ENCODE measurements at regions not wholly inside any gene's neighbourhood (a gene's known extent, or its start where the extent isn't known, plus 50 kb on each side); places are given as distances from the start of the nearest gene placed in this dataset.

DNA sequence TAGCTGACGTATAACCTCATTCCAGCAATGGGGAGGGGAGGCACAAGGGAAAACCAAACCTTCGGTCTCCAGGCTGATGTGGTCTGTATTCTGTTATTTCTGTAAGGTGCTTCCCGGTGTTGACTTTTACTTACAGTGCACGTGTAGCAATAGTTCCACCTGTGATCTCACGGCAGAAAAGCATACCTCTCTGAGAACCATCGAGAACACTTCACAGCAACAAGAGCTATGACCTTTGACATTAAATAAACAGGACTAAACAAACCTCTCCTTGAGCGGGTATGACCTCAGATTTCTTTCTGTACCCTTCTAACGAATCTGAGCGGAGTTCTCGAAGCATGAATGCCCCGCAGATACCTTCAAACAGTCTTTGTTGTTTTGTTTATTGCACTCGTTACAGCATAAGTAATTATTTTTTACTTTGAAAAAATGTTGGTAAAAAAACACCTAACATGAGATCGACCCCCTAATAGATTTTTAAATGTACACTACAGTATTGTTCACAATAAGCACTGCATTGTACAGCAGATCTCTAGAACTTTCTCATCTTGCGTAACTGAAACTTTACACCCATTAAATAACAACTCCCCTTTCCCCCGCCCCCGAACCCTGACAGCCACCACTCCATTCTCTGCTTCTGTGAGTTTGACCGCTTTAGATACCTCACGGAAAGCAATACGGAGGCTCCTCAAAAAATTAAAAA, 282.3 kb downstream of the GATA3 start:
- Histone ChIP-seq H3K4me1 (ENCODE audit: control insufficient read depth in 4 of 4, insufficient read depth in 4 of 4, low read length in 3 of 4) (peaks cover 0 to 8% (median 3%) of the 10 kb centered on the region in 4 donors), H3K36me3 (ENCODE audit: control insufficient read depth in 4 of 4, insufficient read depth in 3 of 4, low read depth in 1 of 4, low read length in 3 of 4) (no peaks in the 10 kb centered on the region), H3K27ac (ENCODE audit: low read depth in 1 of 2, low read length in 2 of 2) (no peak overlapping the region), H3K9me3 (ENCODE audit: control insufficient read depth in 4 of 4, low read length in 3 of 4) (no peaks in the 10 kb centered on the region), H3K4me3 (ENCODE audit: low read depth in 1 of 3, low read length in 3 of 3) (no peak overlapping the region), H3K27me3 (ENCODE audit: control insufficient read depth in 4 of 4, insufficient read depth in 4 of 4, low read length in 3 of 4) (peaks cover 0 to 6% (median 2%) of the 10 kb centered on the region in 4 donors), H3K9ac (ENCODE audit: low read depth in 1 of 2, low read length in 2 of 2) (no peak overlapping the region)
- WGBS = 46% methylated on average over 19 of the region's 19 CpGs
- TF ChIP-seq FOXA1 (IDR thresholded peaks at IDR 0.05) = no peak
- TF ChIP-seq, protein P1, sequence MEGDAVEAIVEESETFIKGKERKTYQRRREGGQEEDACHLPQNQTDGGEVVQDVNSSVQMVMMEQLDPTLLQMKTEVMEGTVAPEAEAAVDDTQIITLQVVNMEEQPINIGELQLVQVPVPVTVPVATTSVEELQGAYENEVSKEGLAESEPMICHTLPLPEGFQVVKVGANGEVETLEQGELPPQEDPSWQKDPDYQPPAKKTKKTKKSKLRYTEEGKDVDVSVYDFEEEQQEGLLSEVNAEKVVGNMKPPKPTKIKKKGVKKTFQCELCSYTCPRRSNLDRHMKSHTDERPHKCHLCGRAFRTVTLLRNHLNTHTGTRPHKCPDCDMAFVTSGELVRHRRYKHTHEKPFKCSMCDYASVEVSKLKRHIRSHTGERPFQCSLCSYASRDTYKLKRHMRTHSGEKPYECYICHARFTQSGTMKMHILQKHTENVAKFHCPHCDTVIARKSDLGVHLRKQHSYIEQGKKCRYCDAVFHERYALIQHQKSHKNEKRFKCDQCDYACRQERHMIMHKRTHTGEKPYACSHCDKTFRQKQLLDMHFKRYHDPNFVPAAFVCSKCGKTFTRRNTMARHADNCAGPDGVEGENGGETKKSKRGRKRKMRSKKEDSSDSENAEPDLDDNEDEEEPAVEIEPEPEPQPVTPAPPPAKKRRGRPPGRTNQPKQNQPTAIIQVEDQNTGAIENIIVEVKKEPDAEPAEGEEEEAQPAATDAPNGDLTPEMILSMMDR (IDR thresholded peaks at IDR 0.05; ENCODE audit: low read depth, low read length, missing input control) = no peak
- TF ChIP-seq HNF4G (IDR thresholded peaks at IDR 0.05) = no peak
- TF ChIP-seq, protein P2, sequence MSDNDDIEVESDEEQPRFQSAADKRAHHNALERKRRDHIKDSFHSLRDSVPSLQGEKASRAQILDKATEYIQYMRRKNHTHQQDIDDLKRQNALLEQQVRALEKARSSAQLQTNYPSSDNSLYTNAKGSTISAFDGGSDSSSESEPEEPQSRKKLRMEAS (IDR thresholded peaks at IDR 0.05) = no peak
- no peak for TF ChIP-seq RAD21 (IDR thresholded peaks at IDR 0.05)
- no peak for TF ChIP-seq TAF1 (conservative IDR thresholded peaks at IDR 0.05)
- no peak for TF ChIP-seq NR2F2 (IDR thresholded peaks at IDR 0.05)
- TF ChIP-seq FOXA2 (IDR thresholded peaks at IDR 0.05) = no peak
- no peak for TF ChIP-seq HNF4A (conservative IDR thresholded peaks at IDR 0.05)
- no peak for TF ChIP-seq JUND (IDR thresholded peaks at IDR 0.05)
- TF ChIP-seq, protein P3, sequence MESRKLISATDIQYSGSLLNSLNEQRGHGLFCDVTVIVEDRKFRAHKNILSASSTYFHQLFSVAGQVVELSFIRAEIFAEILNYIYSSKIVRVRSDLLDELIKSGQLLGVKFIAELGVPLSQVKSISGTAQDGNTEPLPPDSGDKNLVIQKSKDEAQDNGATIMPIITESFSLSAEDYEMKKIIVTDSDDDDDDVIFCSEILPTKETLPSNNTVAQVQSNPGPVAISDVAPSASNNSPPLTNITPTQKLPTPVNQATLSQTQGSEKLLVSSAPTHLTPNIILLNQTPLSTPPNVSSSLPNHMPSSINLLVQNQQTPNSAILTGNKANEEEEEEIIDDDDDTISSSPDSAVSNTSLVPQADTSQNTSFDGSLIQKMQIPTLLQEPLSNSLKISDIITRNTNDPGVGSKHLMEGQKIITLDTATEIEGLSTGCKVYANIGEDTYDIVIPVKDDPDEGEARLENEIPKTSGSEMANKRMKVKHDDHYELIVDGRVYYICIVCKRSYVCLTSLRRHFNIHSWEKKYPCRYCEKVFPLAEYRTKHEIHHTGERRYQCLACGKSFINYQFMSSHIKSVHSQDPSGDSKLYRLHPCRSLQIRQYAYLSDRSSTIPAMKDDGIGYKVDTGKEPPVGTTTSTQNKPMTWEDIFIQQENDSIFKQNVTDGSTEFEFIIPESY (IDR thresholded peaks at IDR 0.05) = no peak
- TF ChIP-seq RXRA (IDR thresholded peaks at IDR 0.05) = no peak
- TF ChIP-seq, protein P4, sequence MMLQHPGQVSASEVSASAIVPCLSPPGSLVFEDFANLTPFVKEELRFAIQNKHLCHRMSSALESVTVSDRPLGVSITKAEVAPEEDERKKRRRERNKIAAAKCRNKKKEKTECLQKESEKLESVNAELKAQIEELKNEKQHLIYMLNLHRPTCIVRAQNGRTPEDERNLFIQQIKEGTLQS (IDR thresholded peaks at IDR 0.05) = no peak
- TF ChIP-seq SP1 (IDR thresholded peaks at IDR 0.05) = no peak
- TF ChIP-seq, protein P5, sequence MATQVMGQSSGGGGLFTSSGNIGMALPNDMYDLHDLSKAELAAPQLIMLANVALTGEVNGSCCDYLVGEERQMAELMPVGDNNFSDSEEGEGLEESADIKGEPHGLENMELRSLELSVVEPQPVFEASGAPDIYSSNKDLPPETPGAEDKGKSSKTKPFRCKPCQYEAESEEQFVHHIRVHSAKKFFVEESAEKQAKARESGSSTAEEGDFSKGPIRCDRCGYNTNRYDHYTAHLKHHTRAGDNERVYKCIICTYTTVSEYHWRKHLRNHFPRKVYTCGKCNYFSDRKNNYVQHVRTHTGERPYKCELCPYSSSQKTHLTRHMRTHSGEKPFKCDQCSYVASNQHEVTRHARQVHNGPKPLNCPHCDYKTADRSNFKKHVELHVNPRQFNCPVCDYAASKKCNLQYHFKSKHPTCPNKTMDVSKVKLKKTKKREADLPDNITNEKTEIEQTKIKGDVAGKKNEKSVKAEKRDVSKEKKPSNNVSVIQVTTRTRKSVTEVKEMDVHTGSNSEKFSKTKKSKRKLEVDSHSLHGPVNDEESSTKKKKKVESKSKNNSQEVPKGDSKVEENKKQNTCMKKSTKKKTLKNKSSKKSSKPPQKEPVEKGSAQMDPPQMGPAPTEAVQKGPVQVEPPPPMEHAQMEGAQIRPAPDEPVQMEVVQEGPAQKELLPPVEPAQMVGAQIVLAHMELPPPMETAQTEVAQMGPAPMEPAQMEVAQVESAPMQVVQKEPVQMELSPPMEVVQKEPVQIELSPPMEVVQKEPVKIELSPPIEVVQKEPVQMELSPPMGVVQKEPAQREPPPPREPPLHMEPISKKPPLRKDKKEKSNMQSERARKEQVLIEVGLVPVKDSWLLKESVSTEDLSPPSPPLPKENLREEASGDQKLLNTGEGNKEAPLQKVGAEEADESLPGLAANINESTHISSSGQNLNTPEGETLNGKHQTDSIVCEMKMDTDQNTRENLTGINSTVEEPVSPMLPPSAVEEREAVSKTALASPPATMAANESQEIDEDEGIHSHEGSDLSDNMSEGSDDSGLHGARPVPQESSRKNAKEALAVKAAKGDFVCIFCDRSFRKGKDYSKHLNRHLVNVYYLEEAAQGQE (IDR thresholded peaks at IDR 0.05) = no peak
- TF ChIP-seq YY1 (IDR thresholded peaks at IDR 0.05) = no peak
- no peak for DNase-seq (ENCODE audit: low spot score)

DNA sequence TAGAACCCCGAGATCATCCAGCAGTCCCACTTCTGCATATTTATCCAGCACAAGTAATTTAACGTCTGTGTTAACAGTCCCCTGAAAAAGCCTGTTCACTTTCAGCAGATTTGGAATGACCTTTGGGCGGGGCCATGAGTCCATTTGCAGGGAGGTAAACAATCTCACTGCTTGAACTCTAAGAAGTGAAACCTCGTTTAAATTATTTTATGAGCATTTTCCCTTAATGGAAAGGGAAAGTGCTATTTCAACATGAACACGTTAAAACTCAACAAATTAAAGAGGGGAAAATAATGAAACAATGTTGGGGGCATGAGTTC, 282.8 kb downstream of the GATA3 start:
- Histone ChIP-seq H3K4me3 (ENCODE audit: low read depth in 1 of 3, low read length in 3 of 3) (no peak overlapping the region), H3K27ac (ENCODE audit: low read depth in 1 of 2, low read length in 2 of 2) (no peak overlapping the region), H3K4me1 (ENCODE audit: control insufficient read depth in 4 of 4, insufficient read depth in 4 of 4, low read length in 3 of 4) (peaks cover 0 to 3% (median under 1%) of the 10 kb centered on the region in 4 donors), H3K36me3 (ENCODE audit: control insufficient read depth in 4 of 4, insufficient read depth in 3 of 4, low read depth in 1 of 4, low read length in 3 of 4) (no peaks in the 10 kb centered on the region), H3K27me3 (ENCODE audit: control insufficient read depth in 4 of 4, insufficient read depth in 4 of 4, low read length in 3 of 4) (peaks cover 0 to 6% (median 2%) of the 10 kb centered on the region in 4 donors), H3K9ac (ENCODE audit: low read depth in 1 of 2, low read length in 2 of 2) (no peak overlapping the region), H3K9me3 (ENCODE audit: control insufficient read depth in 4 of 4, low read length in 3 of 4) (no peaks in the 10 kb centered on the region)
- no peak for DNase-seq (ENCODE audit: low spot score)
- 57% methylated on average over 5 of the region's 5 CpGs for WGBS
- TF ChIP-seq SP1 (IDR thresholded peaks at IDR 0.05) (no peak), YY1 (IDR thresholded peaks at IDR 0.05) (no peak), RXRA (IDR thresholded peaks at IDR 0.05) (no peak), HNF4A (conservative IDR thresholded peaks at IDR 0.05) (peak; percentile 16 to 74)
